ENCODE measurements at regions not wholly inside any gene's neighbourhood (a gene's known extent, or its start where the extent isn't known, plus 50 kb on each side); places are given as distances from the start of the nearest gene placed in this dataset.

- TF ChIP-seq CTCF (IDR thresholded peaks at IDR 0.05; ENCODE audit: insufficient read depth, low read length, severe bottlenecking): peak; percentile 71
- no peak for FAIRE-seq
Observed at GRCh38 chr2:204177977-204178522, 241.5 kb downstream of the ICOS start.

GRCh38 chr2:204180649-204181048, 244.1 kb downstream of the ICOS start:
- no peak for TF ChIP-seq CTCF (IDR thresholded peaks at IDR 0.05; ENCODE audit: insufficient read depth, low read length, severe bottlenecking)

More at GRCh38 chr2:204177977-204178522, 241.5 kb downstream of the ICOS start:
- Histone ChIP-seq H3K36me3 (ENCODE audit: control insufficient read depth, insufficient read depth, low read length) (no peaks in the 10 kb centered on the region), H3K27me3 (ENCODE audit: control insufficient read depth, insufficient read depth, low read length) (no peaks in the 10 kb centered on the region), H3K4me3 (ENCODE audit: low read depth, low read length) (no peak overlapping the region)
- peak; percentile 24 for DNase-seq (ENCODE audit: low read depth)

GRCh38 chr2:204183608-204184007, 247.0 kb downstream of the ICOS start:
- H3K36me3 ChIP-seq (ENCODE audit: control insufficient read depth, insufficient read depth, low read length): no peaks in the 10 kb centered on the region
- TF ChIP-seq CTCF (IDR thresholded peaks at IDR 0.05; ENCODE audit: insufficient read depth, low read length, severe bottlenecking): no peak
- FAIRE-seq (no peak), DNase-seq (ENCODE audit: low read depth) (peak; percentile 15)
- peaks cover 2% of the 10 kb centered on the region for H3K27me3 ChIP-seq (ENCODE audit: control insufficient read depth, insufficient read depth, low read length)
- H3K4me3 ChIP-seq (ENCODE audit: low read depth, low read length): no peak overlapping the region

More at GRCh38 chr2:204180649-204181048, 244.1 kb downstream of the ICOS start:
- FAIRE-seq: no peak
- Histone ChIP-seq H3K36me3 (ENCODE audit: control insufficient read depth, insufficient read depth, low read length) (no peaks in the 10 kb centered on the region), H3K27me3 (ENCODE audit: control insufficient read depth, insufficient read depth, low read length) (no peaks in the 10 kb centered on the region), H3K4me3 (ENCODE audit: low read depth, low read length) (no peak overlapping the region)
- no peak for DNase-seq (ENCODE audit: low read depth)

GRCh38 chr2:204184226-204184625, 247.7 kb downstream of the ICOS start:
- no peak for FAIRE-seq
- no peak for DNase-seq (ENCODE audit: low read depth)
- TF ChIP-seq CTCF (IDR thresholded peaks at IDR 0.05; ENCODE audit: insufficient read depth, low read length, severe bottlenecking): no peak
- no peak overlapping the region for H3K4me3 ChIP-seq (ENCODE audit: low read depth, low read length)
- peaks cover 2% of the 10 kb centered on the region for H3K27me3 ChIP-seq (ENCODE audit: control insufficient read depth, insufficient read depth, low read length)
- no peaks in the 10 kb centered on the region for H3K36me3 ChIP-seq (ENCODE audit: control insufficient read depth, insufficient read depth, low read length)

- TF ChIP-seq CTCF (IDR thresholded peaks at IDR 0.05; ENCODE audit: insufficient read depth, low read length, severe bottlenecking): no peak
- FAIRE-seq (no peak), DNase-seq (ENCODE audit: low read depth) (no peak)
- Histone ChIP-seq H3K36me3 (ENCODE audit: control insufficient read depth, insufficient read depth, low read length) (no peaks in the 10 kb centered on the region), H3K27me3 (ENCODE audit: control insufficient read depth, insufficient read depth, low read length) (peaks cover 2% of the 10 kb centered on the region), H3K4me3 (ENCODE audit: low read depth, low read length) (no peak overlapping the region)
Observed at GRCh38 chr2:204187229-204188083, 250.9 kb downstream of the ICOS start.
